ENCODE measurements at regions not wholly inside any gene's neighbourhood (a gene's known extent, or its start where the extent isn't known, plus 50 kb on each side); places are given as distances from the start of the nearest gene placed in this dataset.

- intact Hi-C loops (cut with micrococcal nuclease) = no loop called here
- peaks cover 5% of the 10 kb centered on the region for H3K27me3 Mint-ChIP-seq (ENCODE audit: insufficient read depth)
Measured at GRCh38 chr2:121910139-121910538, 154.7 kb downstream of the TSN start.

GRCh38 chr2:121911036-121911435 is 155.6 kb downstream of the TSN start:
- intact Hi-C loops (cut with micrococcal nuclease) = no loop called here

More at GRCh38 chr2:121910139-121910538, 154.7 kb downstream of the TSN start:
- Mint-ChIP-seq H3K4me1 (ENCODE audit: low read depth) (no peaks in the 10 kb centered on the region), H3K27ac (no peak overlapping the region), H3K36me3 (ENCODE audit: low read depth) (no peaks in the 10 kb centered on the region), H3K4me3 (no peak overlapping the region), H3K9me3 (no peaks in the 10 kb centered on the region)
- DNase-seq (ENCODE audit: low spot score) = no peak

DNA sequence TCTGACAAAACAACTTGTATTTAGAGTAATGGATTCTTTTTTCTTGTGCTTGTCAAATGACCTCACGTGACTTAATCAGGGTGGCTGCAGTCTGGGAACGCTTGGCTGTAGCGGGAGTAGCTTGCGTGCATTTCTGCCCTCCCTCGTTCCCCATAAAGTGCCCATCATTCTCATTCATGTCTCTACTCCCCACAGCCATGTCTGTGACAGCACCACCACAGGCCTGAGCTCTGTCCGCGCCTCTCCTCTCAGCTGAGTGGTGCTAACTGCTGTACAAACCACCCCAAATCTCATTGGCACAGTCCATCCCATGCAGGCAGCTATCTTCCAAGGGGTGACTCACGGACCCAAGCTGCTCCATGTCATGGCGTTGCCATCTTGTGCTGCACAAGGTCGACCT is 161.7 kb downstream of the TSN start:
- no peaks in the 10 kb centered on the region for H3K36me3 Mint-ChIP-seq (ENCODE audit: low read depth)
- intact Hi-C loops (cut with micrococcal nuclease) = no loop called here
- H3K9me3 Mint-ChIP-seq = no peaks in the 10 kb centered on the region
- DNase-seq (ENCODE audit: low spot score) = no peak
- H3K4me1 Mint-ChIP-seq (ENCODE audit: low read depth) = no peaks in the 10 kb centered on the region
- no peak overlapping the region for H3K27ac Mint-ChIP-seq
- H3K4me3 Mint-ChIP-seq = no peak overlapping the region
- H3K27me3 Mint-ChIP-seq (ENCODE audit: insufficient read depth) = peaks cover 2% of the 10 kb centered on the region

More at GRCh38 chr2:121911036-121911435, 155.6 kb downstream of the TSN start:
- DNase-seq (ENCODE audit: low spot score) = no peak
- peaks cover 5% of the 10 kb centered on the region for H3K27me3 Mint-ChIP-seq (ENCODE audit: insufficient read depth)
- no peaks in the 10 kb centered on the region for H3K9me3 Mint-ChIP-seq
- H3K4me1 Mint-ChIP-seq (ENCODE audit: low read depth) = no peaks in the 10 kb centered on the region
- H3K4me3 Mint-ChIP-seq = no peak overlapping the region
- no peak overlapping the region for H3K27ac Mint-ChIP-seq
- H3K36me3 Mint-ChIP-seq (ENCODE audit: low read depth) = no peaks in the 10 kb centered on the region

- Mint-ChIP-seq H3K27ac (no peak overlapping the region), H3K9me3 (no peaks in the 10 kb centered on the region), H3K4me3 (no peak overlapping the region), H3K36me3 (ENCODE audit: low read depth) (no peaks in the 10 kb centered on the region), H3K27me3 (ENCODE audit: insufficient read depth) (peaks cover 2% of the 10 kb centered on the region), H3K4me1 (ENCODE audit: low read depth) (no peaks in the 10 kb centered on the region)
- DNase-seq (ENCODE audit: low spot score) = no peak
- intact Hi-C loops (cut with micrococcal nuclease) = no loop called here
Measured at GRCh38 chr2:121918231-121918630, 162.8 kb downstream of the TSN start.

GRCh38 chr2:121919803-121920202 is 164.4 kb downstream of the TSN start:
- no peak overlapping the region for H3K27ac Mint-ChIP-seq
- H3K9me3 Mint-ChIP-seq = no peaks in the 10 kb centered on the region
- DNase-seq (ENCODE audit: low spot score) = no peak
- H3K4me1 Mint-ChIP-seq (ENCODE audit: low read depth) = no peaks in the 10 kb centered on the region
- no peaks in the 10 kb centered on the region for H3K36me3 Mint-ChIP-seq (ENCODE audit: low read depth)
- intact Hi-C loops (cut with micrococcal nuclease) = no loop called here
- peaks cover 5% of the 10 kb centered on the region for H3K27me3 Mint-ChIP-seq (ENCODE audit: insufficient read depth)
- H3K4me3 Mint-ChIP-seq = no peak overlapping the region

DNA sequence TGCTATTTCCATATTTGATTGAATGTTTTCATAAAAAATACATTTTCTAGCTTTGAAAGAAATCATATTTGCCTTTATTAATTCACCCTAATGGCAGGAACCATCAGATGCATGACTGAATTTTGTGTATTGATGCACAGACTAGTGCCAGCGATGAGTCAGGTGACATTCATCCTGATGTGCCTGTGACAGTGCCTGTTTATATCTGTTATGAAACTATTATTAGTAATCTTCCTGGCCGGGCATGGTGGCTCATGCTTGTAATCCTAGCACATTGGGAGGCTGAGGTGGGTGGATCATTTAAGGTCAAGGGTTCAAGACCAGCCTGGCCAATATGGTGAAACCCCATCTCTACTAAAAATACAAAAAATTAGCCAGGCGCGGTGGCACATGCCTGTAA is 170.0 kb downstream of the TSN start:
- Mint-ChIP-seq H3K27me3 (ENCODE audit: insufficient read depth) (peaks cover 3% of the 10 kb centered on the region), H3K9me3 (no peaks in the 10 kb centered on the region), H3K27ac (no peak overlapping the region), H3K4me1 (ENCODE audit: low read depth) (no peaks in the 10 kb centered on the region), H3K36me3 (ENCODE audit: low read depth) (no peaks in the 10 kb centered on the region), H3K4me3 (no peak overlapping the region)
- intact Hi-C loops (cut with micrococcal nuclease) = no loop called here
- DNase-seq (ENCODE audit: low spot score) = no peak

DNA sequence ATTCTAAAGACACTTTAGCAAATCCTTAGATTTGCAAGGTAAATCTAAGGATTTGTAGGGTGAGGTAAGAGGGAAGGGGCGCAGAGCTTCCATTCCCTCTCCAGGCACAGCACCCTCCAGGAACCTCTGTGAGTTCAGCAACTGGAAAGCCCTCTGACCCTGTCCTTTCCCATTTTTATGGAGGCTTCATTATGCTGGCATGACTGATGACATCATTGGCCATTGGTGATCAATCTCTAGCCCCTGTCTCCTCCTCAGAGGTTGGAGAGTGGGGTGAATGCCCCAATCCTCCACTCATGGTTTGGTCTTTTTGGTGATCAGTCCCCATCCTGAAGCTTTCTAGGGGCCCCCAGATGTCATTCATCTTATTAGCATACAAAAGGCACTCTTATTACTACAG is 187.8 kb downstream of the TSN start:
- no peak for DNase-seq (ENCODE audit: low spot score)
- H3K4me1 Mint-ChIP-seq (ENCODE audit: low read depth) = no peaks in the 10 kb centered on the region
- intact Hi-C loops (cut with micrococcal nuclease) = no loop called here
- H3K4me3 Mint-ChIP-seq = no peak overlapping the region
- no peaks in the 10 kb centered on the region for H3K9me3 Mint-ChIP-seq
- peaks cover 2% of the 10 kb centered on the region for H3K27me3 Mint-ChIP-seq (ENCODE audit: insufficient read depth)
- no peak overlapping the region for H3K27ac Mint-ChIP-seq
- H3K36me3 Mint-ChIP-seq (ENCODE audit: low read depth) = no peaks in the 10 kb centered on the region

- intact Hi-C loops (cut with micrococcal nuclease) = no loop called here
- no peaks in the 10 kb centered on the region for H3K36me3 Mint-ChIP-seq (ENCODE audit: low read depth)
- no peaks in the 10 kb centered on the region for H3K9me3 Mint-ChIP-seq
- H3K4me3 Mint-ChIP-seq = no peak overlapping the region
- DNase-seq (ENCODE audit: low spot score) = no peak
- H3K4me1 Mint-ChIP-seq (ENCODE audit: low read depth) = no peaks in the 10 kb centered on the region
- peaks cover 5% of the 10 kb centered on the region for H3K27me3 Mint-ChIP-seq (ENCODE audit: insufficient read depth)
- no peak overlapping the region for H3K27ac Mint-ChIP-seq
Measured at GRCh38 chr2:121944072-121944831, 188.8 kb downstream of the TSN start.

DNA sequence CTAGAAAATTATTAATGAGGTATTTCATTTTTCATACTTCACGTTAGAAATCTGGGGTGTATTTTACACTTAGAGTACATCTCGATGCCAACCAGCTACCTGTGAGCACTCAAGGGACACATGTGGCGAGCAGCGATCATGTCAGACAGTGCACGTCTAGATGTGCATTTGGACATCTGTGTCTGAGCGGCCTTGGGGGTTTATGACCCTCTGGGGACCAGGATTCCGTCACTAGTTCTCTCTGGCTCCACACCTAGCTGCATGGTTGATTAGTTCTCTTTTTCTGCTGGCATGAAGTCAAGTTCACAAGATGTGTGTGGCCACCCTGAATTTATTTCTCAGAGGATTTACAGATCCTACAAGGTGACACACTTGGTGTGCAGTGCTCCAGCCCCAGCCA is 192.2 kb downstream of the TSN start:
- Mint-ChIP-seq H3K27ac (no peak overlapping the region), H3K4me3 (no peak overlapping the region)

GRCh38 chr2:121949271-121949670 is 193.8 kb downstream of the TSN start:
- Mint-ChIP-seq H3K27ac (no peak overlapping the region), H3K9me3 (no peaks in the 10 kb centered on the region), H3K27me3 (ENCODE audit: insufficient read depth) (peaks cover 3% of the 10 kb centered on the region), H3K36me3 (ENCODE audit: low read depth) (no peaks in the 10 kb centered on the region), H3K4me3 (no peak overlapping the region), H3K4me1 (ENCODE audit: low read depth) (no peaks in the 10 kb centered on the region)
- intact Hi-C loops (cut with micrococcal nuclease) = no loop called here
- no peak for DNase-seq (ENCODE audit: low spot score)

More for the DNA sequence above, 192.2 kb downstream of the TSN start:
- Mint-ChIP-seq H3K9me3 (no peaks in the 10 kb centered on the region), H3K27me3 (ENCODE audit: insufficient read depth) (peaks cover 3% of the 10 kb centered on the region), H3K4me1 (ENCODE audit: low read depth) (no peaks in the 10 kb centered on the region), H3K36me3 (ENCODE audit: low read depth) (no peaks in the 10 kb centered on the region)
- intact Hi-C loops (cut with micrococcal nuclease) = no loop called here
- DNase-seq (ENCODE audit: low spot score) = no peak

GRCh38 chr2:121955426-121955825 is 200.0 kb downstream of the TSN start:
- intact Hi-C loops (cut with micrococcal nuclease) = no loop called here
- Mint-ChIP-seq H3K4me3 (no peak overlapping the region), H3K9me3 (no peaks in the 10 kb centered on the region), H3K36me3 (ENCODE audit: low read depth) (no peaks in the 10 kb centered on the region), H3K27ac (no peak overlapping the region), H3K4me1 (ENCODE audit: low read depth) (no peaks in the 10 kb centered on the region), H3K27me3 (ENCODE audit: insufficient read depth) (no peaks in the 10 kb centered on the region)
- no peak for DNase-seq (ENCODE audit: low spot score)

- no peak for DNase-seq (ENCODE audit: low spot score)
- no peaks in the 10 kb centered on the region for H3K36me3 Mint-ChIP-seq (ENCODE audit: low read depth)
- no peaks in the 10 kb centered on the region for H3K27me3 Mint-ChIP-seq (ENCODE audit: insufficient read depth)
- intact Hi-C loops (cut with micrococcal nuclease) = no loop called here
- no peak overlapping the region for H3K4me3 Mint-ChIP-seq
- no peak overlapping the region for H3K27ac Mint-ChIP-seq
- H3K4me1 Mint-ChIP-seq (ENCODE audit: low read depth) = no peaks in the 10 kb centered on the region
- H3K9me3 Mint-ChIP-seq = no peaks in the 10 kb centered on the region
Measured at GRCh38 chr2:121955872-121956271, 200.4 kb downstream of the TSN start.

DNA sequence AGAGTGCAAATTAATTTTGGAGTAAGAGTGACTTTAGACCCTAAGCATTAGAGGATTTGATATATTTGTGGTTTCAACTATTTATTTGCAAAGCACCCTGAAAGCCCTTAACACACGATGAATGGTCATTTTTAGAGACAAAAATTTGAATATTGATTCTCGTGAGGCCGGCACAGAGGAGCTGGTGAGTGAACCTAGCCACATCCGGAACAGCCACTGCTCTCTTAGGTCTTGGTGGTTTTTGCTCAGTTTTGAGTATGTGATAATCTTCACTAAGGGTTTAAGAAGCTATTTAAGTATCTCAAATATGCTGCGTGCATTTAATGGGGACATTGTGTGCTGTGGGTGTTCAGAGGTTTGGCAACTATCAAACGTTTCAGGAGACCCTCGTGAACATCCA is 204.8 kb downstream of the TSN start:
- H3K4me3 Mint-ChIP-seq = no peak overlapping the region
- no peaks in the 10 kb centered on the region for H3K9me3 Mint-ChIP-seq
- no peaks in the 10 kb centered on the region for H3K4me1 Mint-ChIP-seq (ENCODE audit: low read depth)
- H3K27me3 Mint-ChIP-seq (ENCODE audit: insufficient read depth) = no peaks in the 10 kb centered on the region
- intact Hi-C loops (cut with micrococcal nuclease) = no loop called here
- no peak for DNase-seq (ENCODE audit: low spot score)
- H3K27ac Mint-ChIP-seq = no peak overlapping the region
- no peaks in the 10 kb centered on the region for H3K36me3 Mint-ChIP-seq (ENCODE audit: low read depth)

DNA sequence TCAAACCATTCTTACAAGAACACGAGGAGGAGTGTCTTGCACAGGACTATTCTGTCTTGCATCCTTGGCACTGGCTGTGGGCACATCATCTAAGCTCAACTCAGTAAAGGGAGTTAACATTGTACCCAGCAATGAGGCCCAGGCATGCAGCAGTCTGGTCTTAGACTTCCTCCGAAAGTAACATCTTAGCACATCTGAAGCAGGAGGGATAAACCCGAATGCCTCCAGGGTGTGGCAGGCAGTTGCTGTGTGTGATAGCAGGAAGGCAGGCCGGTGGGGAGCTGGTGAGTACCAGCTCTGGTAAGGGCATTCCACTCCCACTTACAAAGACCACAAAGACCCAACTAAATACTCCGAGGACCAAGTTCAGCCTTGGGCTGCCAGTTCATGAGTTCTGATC is 206.3 kb downstream of the TSN start:
- DNase-seq (ENCODE audit: low spot score) = no peak
- H3K27me3 Mint-ChIP-seq (ENCODE audit: insufficient read depth) = no peaks in the 10 kb centered on the region

More for the DNA sequence above, 206.3 kb downstream of the TSN start:
- Mint-ChIP-seq H3K9me3 (no peaks in the 10 kb centered on the region), H3K4me1 (ENCODE audit: low read depth) (no peaks in the 10 kb centered on the region), H3K36me3 (ENCODE audit: low read depth) (no peaks in the 10 kb centered on the region), H3K27ac (no peak overlapping the region), H3K4me3 (no peak overlapping the region)
- intact Hi-C loops (cut with micrococcal nuclease) = no loop called here
